CD4-positive, alpha-beta memory T cell (primary cell): ENCODE measurements at regions not wholly inside any gene's neighbourhood (a gene's known extent, or its start where the extent isn't known, plus 50 kb on each side); places are given as distances from the start of the nearest gene placed in this dataset.

Experiments used
- CTCF ChIA-PET: fragments of 350-600 bp; sonication (Branson Sonifier 250); formaldehyde crosslinking; loops from one replicate; lab custom pipeline; 2021; ENCODE audit warnings: inconsistent platforms; ENCODE audit not compliant: partially characterized antibody; lab: Charles Lee
- POLR2A ChIA-PET: fragments of 350-600 bp; sonication (Branson Sonifier 250); formaldehyde crosslinking; loops from one replicate; lab custom pipeline; 2021; ENCODE audit not compliant: partially characterized antibody; lab: Charles Lee
- DNase-seq, 5 donors: peaks; one replicate each; pipeline versions ENCODE4 v3.0.0 to v3.0.0-alpha.2; 2020 to 2022; ENCODE audit warnings: mixed read lengths in 1 of 5
- H3K27ac ChIP-seq: one replicate; pipeline ENCODE4 v1.7.0; 2013; ENCODE audit warnings: low read depth, low read length
- H3K27me3 ChIP-seq: 2 replicates; pipeline ENCODE4 v1.7.0; 2013; ENCODE audit warnings: mild to moderate bottlenecking, low read length, moderate library complexity; ENCODE audit not compliant: insufficient read depth
- H3K36me3 ChIP-seq: 2 replicates; pipeline ENCODE4 v1.7.0; 2013; ENCODE audit warnings: mild to moderate bottlenecking, low read length, moderate library complexity; ENCODE audit not compliant: insufficient read depth
- H3K4me1 ChIP-seq: 2 replicates; pipeline ENCODE4 v1.7.0; 2013; ENCODE audit warnings: mild to moderate bottlenecking, low read length, moderate library complexity; ENCODE audit not compliant: insufficient read depth
- H3K4me3 ChIP-seq, 2 donors: one replicate each; pipeline ENCODE4 v1.7.0; 2013; ENCODE audit warnings: low read length in 2 of 2, mild to moderate bottlenecking in 1 of 2
- H3K9me3 ChIP-seq, 2 donors: one replicate each; pipeline ENCODE4 v1.7.0; 2013; ENCODE audit warnings: low read length in 2 of 2, control low read depth in 1 of 2; ENCODE audit not compliant: control insufficient read depth in 1 of 2
- H3K27ac Mint-ChIP-seq, 7 donors: one replicate each; pipeline ENCODE4 v1.8.0; 2020 to 2021; ENCODE audit warnings: mixed read lengths in 7 of 7, mild to moderate bottlenecking in 6 of 7, inconsistent platforms in 3 of 7, moderate library complexity in 3 of 7
- H3K27me3 Mint-ChIP-seq, 2 donors: one replicate each; pipeline ENCODE4 v1.8.0; 2020 to 2021; ENCODE audit warnings: mixed read lengths in 2 of 2
- H3K36me3 Mint-ChIP-seq, 2 donors: one replicate each; pipeline ENCODE4 v1.8.0; 2020 to 2021; ENCODE audit warnings: mixed read lengths in 2 of 2, inconsistent platforms in 1 of 2, mild to moderate bottlenecking in 1 of 2
- H3K4me1 Mint-ChIP-seq, 4 donors: one replicate each; pipeline ENCODE4 v1.8.0; 2020 to 2021; ENCODE audit warnings: mixed read lengths in 4 of 4, mild to moderate bottlenecking in 1 of 4
- H3K4me3 Mint-ChIP-seq, 8 donors: one replicate each; pipeline ENCODE4 v1.8.0; 2020 to 2021; ENCODE audit warnings: mixed read lengths in 8 of 8, mild to moderate bottlenecking in 7 of 8, moderate library complexity in 6 of 8, inconsistent platforms in 3 of 8
- H3K9me3 Mint-ChIP-seq, 8 donors: one replicate each; pipeline ENCODE4 v1.8.0; 2020 to 2021; ENCODE audit warnings: mixed read lengths in 8 of 8, mild to moderate bottlenecking in 5 of 8, inconsistent platforms in 3 of 8, moderate library complexity in 1 of 8
- intact Hi-C: fragments of 100-400 bp; cut with micrococcal nuclease; formaldehyde crosslinking; loops from one replicate; pipeline ENCODE4 v1.15.1; 2023

DNA sequence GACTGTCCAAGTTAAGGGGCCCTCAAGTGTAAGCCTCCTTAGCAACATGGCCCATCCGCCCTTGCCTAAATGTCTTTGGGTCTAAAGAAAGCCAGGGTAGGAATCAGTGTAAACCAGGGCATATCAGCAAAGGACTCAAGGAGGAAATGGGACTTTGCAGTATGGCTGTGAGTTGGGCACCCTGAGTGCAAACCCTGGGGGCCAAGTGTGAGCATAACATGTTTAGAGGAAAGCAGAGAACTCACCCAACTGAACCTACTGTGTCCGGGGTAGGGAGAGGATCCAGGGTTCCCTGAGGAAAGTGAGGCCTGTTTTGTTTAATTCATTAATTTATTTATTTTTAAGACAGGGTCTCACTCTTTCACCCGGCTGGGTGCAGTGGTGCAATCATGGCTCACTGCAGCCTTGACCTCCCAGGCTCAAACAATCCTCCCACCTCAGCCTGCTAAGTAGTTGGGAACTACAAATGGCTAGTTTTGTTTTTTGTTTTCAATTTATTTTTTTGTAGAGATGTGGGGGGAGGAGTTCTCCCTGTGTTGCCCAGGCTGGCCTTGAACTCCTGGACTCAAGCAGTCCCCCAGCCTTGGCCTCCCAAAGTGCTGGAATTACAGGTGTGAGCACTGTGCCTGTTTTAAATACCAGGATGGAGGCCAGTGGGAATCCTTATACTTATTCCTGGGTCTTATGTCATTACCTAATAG lies 51.0 kb upstream of the ACTR3 start:
- Mint-ChIP-seq H3K36me3 (peaks cover 6 to 22% of the 10 kb centered on the region in 2 donors), H3K27me3 (no peaks in the 10 kb centered on the region), H3K4me1 (no peaks in the 10 kb centered on the region), H3K4me3 (no peak overlapping the region), H3K9me3 (no peaks in the 10 kb centered on the region), H3K27ac (no peak overlapping the region)
- no peak for DNase-seq
- H3K4me1 ChIP-seq = no peaks in the 10 kb centered on the region
- ChIA-PET POLR2A (no interaction called here), CTCF (no interaction called here)
- H3K9me3 ChIP-seq = no peaks in the 10 kb centered on the region
- H3K27ac ChIP-seq = no peak overlapping the region
- no peak overlapping the region for H3K4me3 ChIP-seq
- intact Hi-C loops = no loop called here
- H3K36me3 ChIP-seq = no peaks in the 10 kb centered on the region
- no peaks in the 10 kb centered on the region for H3K27me3 ChIP-seq

DNA sequence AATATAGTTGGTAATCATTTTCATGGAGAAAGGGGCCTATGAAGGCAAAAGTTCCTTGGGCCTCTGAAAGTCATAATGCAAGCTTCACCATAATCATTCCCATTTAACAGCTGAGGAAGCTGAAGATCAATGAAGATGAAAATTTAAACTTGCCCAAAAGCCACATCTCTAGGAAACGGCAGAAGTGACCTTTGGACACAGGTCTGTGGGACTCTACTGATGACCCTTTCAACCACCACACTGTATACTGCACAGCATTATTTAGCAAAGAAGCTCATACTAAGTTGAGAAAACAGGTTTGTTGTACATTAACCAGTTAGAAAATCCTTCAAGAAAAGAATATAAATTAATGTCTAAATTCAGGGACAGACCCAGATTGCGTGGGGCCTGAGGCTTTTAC lies 51.6 kb upstream of the ACTR3 start:
- POLR2A ChIA-PET = no interaction called here
- DNase-seq = no peak
- no peaks in the 10 kb centered on the region for H3K4me1 Mint-ChIP-seq
- intact Hi-C loops = no loop called here
- H3K4me3 ChIP-seq = no peak overlapping the region
- no peak overlapping the region for H3K27ac ChIP-seq
- no peak overlapping the region for H3K4me3 Mint-ChIP-seq
- H3K27me3 ChIP-seq = no peaks in the 10 kb centered on the region
- H3K9me3 Mint-ChIP-seq = no peaks in the 10 kb centered on the region
- H3K36me3 Mint-ChIP-seq = peaks cover 6 to 21% of the 10 kb centered on the region in 2 donors
- no peaks in the 10 kb centered on the region for H3K36me3 ChIP-seq
- no peaks in the 10 kb centered on the region for H3K27me3 Mint-ChIP-seq
- no peak overlapping the region for H3K27ac Mint-ChIP-seq
- CTCF ChIA-PET = no interaction called here
- H3K9me3 ChIP-seq = no peaks in the 10 kb centered on the region
- no peaks in the 10 kb centered on the region for H3K4me1 ChIP-seq

DNA sequence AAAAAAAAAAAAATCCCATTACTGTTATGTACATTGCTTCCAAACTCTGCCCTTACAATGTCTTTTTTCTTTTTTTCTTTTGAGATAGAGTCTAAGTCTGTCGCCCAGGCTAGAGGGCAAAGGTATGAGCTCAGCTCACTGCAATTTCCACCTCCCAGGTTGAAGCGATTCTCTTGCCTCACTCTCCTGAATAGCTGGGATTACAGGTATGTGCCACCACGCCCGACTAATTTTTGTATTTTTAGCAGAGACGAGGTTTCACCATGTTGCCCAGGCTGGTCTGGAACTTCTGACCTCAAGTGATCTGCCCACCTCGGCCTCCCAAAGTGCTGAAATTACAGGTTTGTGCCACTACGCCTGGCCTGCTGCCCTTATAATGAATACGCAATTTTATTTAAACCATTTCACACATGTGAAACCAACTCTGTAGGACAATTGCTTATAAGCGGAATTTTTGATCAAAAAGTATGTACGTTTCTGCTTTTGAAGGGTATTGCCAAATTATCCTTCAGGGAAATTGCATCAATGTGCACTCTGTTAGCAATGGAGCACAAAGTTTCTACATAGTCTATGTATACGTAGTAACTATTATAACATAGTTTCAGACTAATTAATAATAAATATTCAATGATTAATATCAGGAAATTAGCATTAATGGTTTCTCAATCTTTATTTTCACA lies 55.7 kb upstream of the ACTR3 start:
- intact Hi-C loops = no loop called here
- H3K9me3 ChIP-seq = no peaks in the 10 kb centered on the region

DNA sequence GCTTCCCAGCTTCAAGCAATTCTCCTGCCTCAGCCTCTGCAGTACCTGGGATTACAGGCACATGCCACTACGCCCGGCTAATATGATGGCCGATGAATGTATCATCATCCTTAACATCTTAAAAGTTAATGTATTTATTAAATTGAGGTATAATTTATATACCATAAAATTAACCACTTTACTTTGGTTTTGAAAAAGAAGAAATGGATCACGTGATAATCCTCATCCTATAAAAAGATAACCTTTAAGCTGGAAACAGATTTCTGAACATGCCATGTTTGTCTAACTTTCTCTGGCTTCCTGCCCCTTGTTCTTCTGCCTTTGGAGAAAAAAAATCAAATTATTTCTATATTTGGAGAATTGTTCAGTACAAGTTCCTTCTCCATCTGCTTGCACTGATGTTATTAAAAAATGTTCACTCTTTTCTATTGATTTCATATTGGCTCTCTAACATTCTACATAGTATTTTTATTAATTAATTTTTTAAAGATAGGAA lies 57.0 kb upstream of the ACTR3 start:
- CTCF ChIA-PET = no interaction called here

More for the DNA sequence above, 55.7 kb upstream of the ACTR3 start:
- POLR2A ChIA-PET = no interaction called here
- H3K4me1 Mint-ChIP-seq = no peaks in the 10 kb centered on the region
- Histone ChIP-seq H3K4me3 (no peak overlapping the region), H3K36me3 (no peaks in the 10 kb centered on the region), H3K4me1 (no peaks in the 10 kb centered on the region), H3K27ac (no peak overlapping the region), H3K27me3 (no peaks in the 10 kb centered on the region)
- H3K9me3 Mint-ChIP-seq = no peaks in the 10 kb centered on the region
- DNase-seq = no peak
- H3K27me3 Mint-ChIP-seq = no peaks in the 10 kb centered on the region
- no peak overlapping the region for H3K4me3 Mint-ChIP-seq
- CTCF ChIA-PET = interaction anchor here (0.7 kb wide), 2 partner anchors 79 to 113 kb away, joined by 3 to 4 read pairs; no protein-coding TSS in a partner anchor
- H3K36me3 Mint-ChIP-seq = peaks cover 0 to 21% of the 10 kb centered on the region in 2 donors
- no peak overlapping the region for H3K27ac Mint-ChIP-seq

DNA sequence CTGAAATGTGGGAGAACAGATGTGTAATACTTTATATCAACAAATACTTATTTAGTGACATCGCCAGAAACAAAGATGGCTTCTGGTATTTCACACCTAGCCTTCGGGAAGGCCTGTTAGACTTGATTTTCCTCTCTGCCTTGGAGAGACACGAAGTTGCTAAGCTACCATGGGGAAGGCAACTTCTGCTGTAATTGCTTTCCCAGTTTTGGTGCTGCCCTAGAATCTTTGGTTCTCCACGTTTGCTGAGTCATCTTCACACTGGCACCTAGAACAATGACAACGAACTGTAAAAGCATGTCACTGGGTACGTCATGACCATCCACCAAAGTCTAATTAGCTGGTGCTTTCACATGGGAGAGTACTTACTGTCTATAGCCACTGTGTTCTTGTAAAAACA lies 58.7 kb upstream of the ACTR3 start:
- peaks cover 0 to 35% of the 10 kb centered on the region in 2 donors for H3K36me3 Mint-ChIP-seq
- Histone ChIP-seq H3K27ac (no peak overlapping the region), H3K36me3 (no peaks in the 10 kb centered on the region), H3K9me3 (no peaks in the 10 kb centered on the region), H3K27me3 (no peaks in the 10 kb centered on the region), H3K4me3 (no peak overlapping the region), H3K4me1 (no peaks in the 10 kb centered on the region)
- H3K4me3 Mint-ChIP-seq = no peak overlapping the region
- H3K27me3 Mint-ChIP-seq = no peaks in the 10 kb centered on the region
- DNase-seq = no peak
- no peaks in the 10 kb centered on the region for H3K4me1 Mint-ChIP-seq
- H3K27ac Mint-ChIP-seq = no peak overlapping the region
- POLR2A ChIA-PET = no interaction called here
- H3K9me3 Mint-ChIP-seq = no peaks in the 10 kb centered on the region
- CTCF ChIA-PET = no interaction called here
- intact Hi-C loops = no loop called here

More for the DNA sequence above, 57.0 kb upstream of the ACTR3 start:
- Mint-ChIP-seq H3K27me3 (no peaks in the 10 kb centered on the region), H3K36me3 (peaks cover 0 to 30% of the 10 kb centered on the region in 2 donors), H3K27ac (no peak overlapping the region), H3K4me1 (no peaks in the 10 kb centered on the region), H3K9me3 (no peaks in the 10 kb centered on the region), H3K4me3 (no peak overlapping the region)
- H3K4me1 ChIP-seq = no peaks in the 10 kb centered on the region
- H3K36me3 ChIP-seq = no peaks in the 10 kb centered on the region
- intact Hi-C loops = no loop called here
- no peak overlapping the region for H3K27ac ChIP-seq
- H3K4me3 ChIP-seq = no peak overlapping the region
- POLR2A ChIA-PET = no interaction called here
- H3K27me3 ChIP-seq = no peaks in the 10 kb centered on the region
- H3K9me3 ChIP-seq = no peaks in the 10 kb centered on the region
- no peak for DNase-seq

DNA sequence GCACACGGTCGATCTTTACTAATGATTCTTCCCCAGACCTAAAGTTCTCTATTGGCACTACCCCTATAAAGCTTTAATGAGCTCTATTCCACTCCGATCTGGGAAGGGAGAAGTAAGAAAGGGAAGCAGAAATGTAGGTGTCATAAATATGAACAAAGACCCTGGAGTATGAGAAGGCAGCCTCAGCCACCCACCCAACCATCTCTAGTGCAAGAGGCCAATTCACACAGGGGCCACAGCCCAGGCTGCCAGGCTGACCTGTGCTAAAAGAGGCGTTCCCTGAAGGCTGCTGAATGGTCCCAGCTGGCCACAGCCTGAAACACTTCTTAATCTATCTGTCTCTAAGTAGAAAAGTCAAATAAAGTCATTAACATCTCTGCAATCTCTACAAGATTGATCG lies 60.1 kb upstream of the ACTR3 start:
- ChIA-PET CTCF (interaction anchor here (1.3 kb wide), 1 partner anchor 8 kb away, joined by 3 read pairs; no protein-coding TSS in a partner anchor), POLR2A (no interaction called here)
- Histone ChIP-seq H3K27me3 (no peaks in the 10 kb centered on the region), H3K36me3 (no peaks in the 10 kb centered on the region), H3K9me3 (no peaks in the 10 kb centered on the region), H3K27ac (no peak overlapping the region), H3K4me3 (no peak overlapping the region), H3K4me1 (no peaks in the 10 kb centered on the region)
- Mint-ChIP-seq H3K36me3 (peaks cover 0 to 38% of the 10 kb centered on the region in 2 donors), H3K27me3 (no peaks in the 10 kb centered on the region), H3K4me1 (no peaks in the 10 kb centered on the region), H3K4me3 (no peak overlapping the region), H3K27ac (no peak overlapping the region), H3K9me3 (no peaks in the 10 kb centered on the region)
- intact Hi-C loops = no loop called here
- DNase-seq = no peak

DNA sequence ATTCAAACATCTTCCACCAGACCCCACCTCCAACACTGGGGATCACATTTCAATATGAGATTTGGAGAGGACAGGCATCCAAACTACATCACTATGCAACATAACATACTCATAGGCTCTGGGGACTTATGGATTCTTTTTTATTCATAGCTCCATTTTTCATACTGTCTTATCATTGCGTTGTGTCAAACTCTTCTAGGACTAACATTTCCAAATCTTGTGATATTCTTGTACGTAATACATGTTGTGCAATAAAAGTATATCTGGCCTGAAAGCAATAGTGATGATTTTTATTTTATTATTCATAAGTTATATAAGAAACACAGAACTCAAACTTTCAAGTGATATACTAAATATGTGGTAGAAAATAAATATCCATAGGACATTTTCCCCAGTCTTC lies 60.6 kb upstream of the ACTR3 start:
- peaks cover 0 to 40% of the 10 kb centered on the region in 2 donors for H3K36me3 Mint-ChIP-seq
- no peaks in the 10 kb centered on the region for H3K9me3 ChIP-seq
- ChIA-PET POLR2A (no interaction called here), CTCF (interaction anchor here (1.3 kb wide), 1 partner anchor 8 kb away, joined by 3 read pairs; no protein-coding TSS in a partner anchor)
- H3K4me1 Mint-ChIP-seq = no peaks in the 10 kb centered on the region
- H3K4me3 ChIP-seq = no peak overlapping the region
- H3K4me1 ChIP-seq = no peaks in the 10 kb centered on the region
- no peak overlapping the region for H3K27ac ChIP-seq
- H3K4me3 Mint-ChIP-seq = no peak overlapping the region
- intact Hi-C loops = no loop called here
- no peaks in the 10 kb centered on the region for H3K27me3 ChIP-seq
- DNase-seq = no peak
- H3K9me3 Mint-ChIP-seq = no peaks in the 10 kb centered on the region
- no peaks in the 10 kb centered on the region for H3K27me3 Mint-ChIP-seq
- no peak overlapping the region for H3K27ac Mint-ChIP-seq
- H3K36me3 ChIP-seq = no peaks in the 10 kb centered on the region
